ENCODE measurements at regions not wholly inside any gene's neighbourhood (a gene's known extent, or its start where the extent isn't known, plus 50 kb on each side); places are given as distances from the start of the nearest gene placed in this dataset.
"Not testable (repeated sequence)": the region's sequence is repeated elsewhere in the genome, so short reads cannot be mapped to it uniquely, and the experiment has no call there.

DNA sequence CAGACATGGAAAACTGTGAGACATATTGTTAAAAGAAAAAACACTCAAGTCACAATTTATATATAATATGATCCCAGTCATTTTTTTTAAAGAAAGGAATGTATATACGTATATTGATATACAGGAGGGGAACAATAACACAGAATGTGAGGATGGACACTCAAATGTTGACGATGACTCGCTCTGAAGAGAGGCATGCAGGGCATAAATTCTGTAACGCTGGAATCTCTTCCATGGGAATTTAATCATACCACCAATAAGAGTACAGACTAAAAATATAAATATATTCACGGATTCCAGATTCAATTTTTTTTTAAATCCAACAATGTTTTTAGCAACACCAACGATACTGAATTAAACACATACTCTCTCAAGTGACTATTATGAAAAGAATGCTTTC is 106.9 kb upstream of the CCDC28A start:
- no peak for DNase-seq

DNA sequence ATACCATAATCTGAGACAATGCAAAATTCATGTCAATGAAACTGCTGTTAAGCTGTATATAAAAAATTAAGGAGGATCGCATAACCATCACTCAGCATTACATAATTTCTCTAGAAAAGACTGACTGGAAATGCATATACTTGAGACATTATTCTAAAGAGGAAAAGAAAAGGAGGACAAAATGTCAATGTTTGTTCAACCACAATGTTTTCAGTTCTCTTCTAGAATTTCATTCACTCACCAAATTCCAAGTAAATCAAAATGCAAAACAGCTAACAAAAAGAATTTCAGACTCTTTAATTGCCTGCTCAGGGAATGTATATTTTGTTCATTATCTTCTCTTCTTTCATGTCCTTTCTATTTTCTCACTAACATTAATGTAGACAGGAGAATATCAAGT is 106.2 kb upstream of the CCDC28A start:
- no peak for DNase-seq

DNA sequence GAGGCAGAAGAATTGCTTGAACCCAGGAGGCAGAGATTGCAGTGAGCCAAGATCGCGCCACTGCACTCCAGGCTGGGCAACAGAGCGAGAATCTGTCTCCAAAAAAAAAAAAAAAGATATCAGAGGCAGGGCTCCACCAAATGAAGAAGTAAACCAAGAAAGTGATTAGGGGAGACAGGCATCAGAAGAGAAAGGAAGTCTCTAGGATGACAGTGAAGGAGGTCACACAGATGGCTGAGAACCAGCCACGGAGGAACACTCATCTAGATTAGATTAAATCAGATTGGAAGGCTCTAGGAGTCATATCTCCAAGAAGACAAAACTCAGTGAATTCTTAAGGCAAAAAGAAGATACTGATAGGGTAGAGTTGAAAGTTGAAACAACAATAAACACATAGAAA is 102.2 kb upstream of the CCDC28A start:
- no peak for DNase-seq

DNA sequence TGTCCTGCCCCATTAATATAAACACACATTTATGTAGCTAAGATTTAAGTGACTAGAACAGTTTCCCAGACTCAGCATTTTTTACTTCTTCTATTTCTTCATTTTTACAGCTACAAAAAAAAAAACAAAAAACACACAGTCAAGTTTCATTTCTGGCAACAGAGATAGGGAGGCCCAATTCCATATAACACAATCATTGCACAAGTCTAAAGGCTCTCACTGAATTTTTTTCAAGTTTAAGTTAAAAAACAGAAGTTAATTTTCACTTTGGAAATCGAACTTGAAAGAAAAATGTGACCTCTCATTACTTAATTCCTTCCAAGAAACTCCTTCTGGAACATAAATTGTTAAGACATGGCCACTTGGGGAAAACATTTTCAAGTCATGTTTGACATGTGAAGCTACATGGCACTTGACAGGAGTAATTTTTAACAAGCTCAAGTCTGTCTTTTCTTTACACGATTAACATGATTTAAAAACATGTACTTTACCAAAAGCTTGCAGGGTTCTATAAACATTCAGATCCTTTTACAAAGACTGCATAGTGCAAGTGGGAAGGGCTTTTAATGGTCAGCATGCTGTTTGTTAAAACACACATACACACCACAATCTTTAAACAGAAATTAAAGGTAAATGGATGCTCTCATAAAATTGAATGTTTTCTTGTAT is 100.1 kb upstream of the CCDC28A start:
- DNase-seq, result no peak

DNA sequence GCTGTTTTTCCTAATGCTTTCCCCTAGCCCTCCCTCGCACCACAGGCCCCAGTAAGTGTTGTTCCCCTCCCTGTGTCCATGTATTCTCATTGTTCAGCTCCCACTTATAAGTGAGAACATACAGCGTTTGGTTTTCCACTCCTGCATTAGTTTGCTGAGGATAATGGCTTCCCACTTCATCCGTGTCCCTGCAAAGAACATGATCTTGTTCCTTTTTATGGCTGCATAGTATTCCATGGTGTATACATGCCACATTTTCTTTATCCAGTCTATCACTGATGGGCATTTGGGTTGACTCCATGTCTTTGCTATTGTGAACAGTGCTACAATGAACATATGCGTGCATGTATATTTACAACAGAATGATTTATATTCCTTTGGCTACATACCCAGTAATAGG is 99.1 kb upstream of the CCDC28A start:
- DNase-seq, result not testable (repeated sequence)

DNA sequence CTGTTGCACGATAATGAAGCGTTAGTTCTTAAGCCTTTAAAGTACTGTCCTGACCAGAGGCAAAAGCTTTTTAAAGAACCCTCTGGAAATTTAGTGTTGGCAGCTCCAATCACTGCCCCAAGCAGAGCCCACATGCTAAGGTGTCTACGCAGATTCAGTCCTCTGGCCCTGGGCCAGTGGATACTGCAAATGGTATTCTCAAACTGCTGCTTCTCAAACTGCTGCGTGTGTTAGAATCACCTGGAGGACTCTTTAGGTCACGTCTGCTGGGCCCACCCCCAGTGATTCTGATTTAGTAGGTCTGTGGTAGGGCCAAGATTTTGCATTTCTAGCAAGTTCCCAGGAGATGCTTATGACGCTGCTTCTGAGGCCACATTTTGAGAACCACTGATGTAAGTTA is 96.0 kb upstream of the CCDC28A start:
- no peak for DNase-seq

DNA sequence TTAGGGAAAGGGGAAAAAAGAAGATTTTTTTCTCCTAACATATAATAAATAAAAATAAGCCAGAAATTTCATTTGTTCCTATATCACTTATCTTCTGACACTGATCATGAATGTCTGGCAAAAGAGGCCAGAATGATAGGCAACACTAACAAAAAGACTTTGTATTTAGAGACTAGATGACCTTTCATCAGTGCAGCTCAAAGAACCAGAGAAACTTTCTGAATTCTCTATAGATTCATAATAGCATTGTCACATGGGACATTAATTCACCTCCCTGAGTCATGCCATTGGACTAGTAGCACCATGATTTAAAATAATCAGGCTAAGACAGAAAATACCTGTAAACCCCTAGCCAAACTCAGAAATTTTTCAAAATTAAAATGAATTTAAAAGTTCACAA is 95.4 kb upstream of the CCDC28A start:
- no peak for DNase-seq

DNA sequence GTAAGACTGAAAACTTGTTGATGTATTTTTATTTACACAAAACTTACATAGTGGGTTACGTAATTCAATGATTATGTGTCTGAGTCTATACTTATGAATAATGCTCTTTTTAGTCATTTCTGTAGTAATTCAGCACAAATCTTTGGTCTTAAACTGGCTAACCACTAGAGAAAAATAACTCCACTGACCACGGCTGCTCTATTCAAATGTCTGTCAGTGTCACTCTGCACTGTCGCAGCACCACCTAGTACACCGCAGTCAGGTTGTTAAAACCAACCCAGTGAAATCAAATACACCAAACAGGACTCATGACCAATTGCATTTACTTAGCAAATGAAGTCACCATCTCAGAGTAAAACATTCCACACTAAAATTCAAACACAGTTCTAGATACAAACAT is 93.5 kb upstream of the CCDC28A start:
- no peak for DNase-seq

DNA sequence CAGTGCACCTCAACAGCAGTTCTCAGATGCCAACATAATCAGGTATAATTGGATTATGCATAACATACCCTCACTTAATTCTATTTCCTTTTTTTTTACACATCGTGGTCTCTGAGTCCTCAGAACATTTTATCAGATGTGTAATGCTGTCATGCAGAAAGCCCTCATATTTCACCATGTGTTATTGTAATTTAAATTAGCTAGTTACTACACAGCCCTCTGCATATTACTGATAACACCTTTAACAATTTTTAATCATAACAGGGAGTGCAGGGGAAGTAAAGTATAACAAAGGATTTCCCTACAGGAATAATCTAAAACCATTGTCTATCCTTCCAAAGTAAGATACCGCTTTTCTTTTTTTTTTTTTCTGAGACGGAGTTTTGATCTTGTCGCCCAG is 91.9 kb upstream of the CCDC28A start:
- no peak for DNase-seq

DNA sequence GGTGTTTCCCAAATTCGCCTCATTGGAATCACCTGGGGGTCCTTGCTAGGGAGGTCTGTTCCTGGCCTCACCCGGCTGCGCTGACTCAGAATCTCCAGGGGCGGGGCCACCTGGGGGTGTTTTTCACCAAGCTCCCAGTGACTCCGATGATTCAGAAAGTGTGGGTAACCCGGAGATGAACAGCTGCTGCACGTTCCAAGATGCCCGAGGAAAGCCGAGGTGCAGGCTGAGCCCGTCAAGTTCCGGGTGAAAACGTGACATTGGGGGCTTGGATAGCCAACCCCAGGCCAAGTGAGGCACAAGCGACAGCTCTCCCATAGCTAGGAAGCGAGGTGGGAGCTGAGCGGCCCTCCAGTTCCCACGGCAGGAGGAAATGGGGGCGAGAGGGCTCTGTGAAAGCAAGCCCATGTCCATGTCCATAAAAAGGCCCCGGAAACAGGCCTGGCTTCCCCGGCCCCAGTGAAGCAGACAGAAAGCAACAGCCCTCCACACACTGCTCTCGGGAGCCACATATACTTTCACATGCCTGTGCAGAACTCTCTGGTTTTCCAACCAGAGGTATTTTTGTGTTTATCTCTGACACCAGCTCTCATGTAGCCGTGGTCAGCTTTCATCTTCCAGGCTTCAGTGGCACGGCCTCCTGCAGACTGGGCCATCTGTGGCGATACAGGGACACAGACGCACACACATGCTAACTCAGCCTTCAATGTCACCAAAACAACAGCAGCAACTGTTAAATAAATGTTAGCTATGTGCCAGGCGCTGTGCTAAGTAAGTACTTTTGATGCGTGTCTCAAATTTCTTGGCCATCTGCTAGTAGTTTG is 90.7 kb upstream of the CCDC28A start:
- DNase-seq, result no peak

DNA sequence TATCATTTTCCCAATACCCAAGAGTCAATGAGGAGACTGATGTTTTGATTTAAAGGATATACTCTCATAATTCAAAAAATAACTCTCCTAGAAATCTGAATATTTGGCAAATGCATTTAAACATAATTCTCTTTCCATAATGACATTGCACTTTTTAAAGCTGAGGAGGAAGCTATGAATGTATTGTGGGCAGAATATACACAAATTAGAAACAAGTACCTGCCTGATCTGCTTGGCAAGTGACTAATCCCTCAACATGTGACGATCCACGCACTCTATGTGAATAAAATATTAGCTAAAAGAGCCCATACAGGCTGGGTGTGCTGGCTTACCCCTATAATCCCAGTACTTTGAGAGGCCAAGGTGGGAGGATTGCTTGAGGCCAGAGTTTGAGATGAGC is 88.3 kb upstream of the CCDC28A start:
- no peak for DNase-seq

DNA sequence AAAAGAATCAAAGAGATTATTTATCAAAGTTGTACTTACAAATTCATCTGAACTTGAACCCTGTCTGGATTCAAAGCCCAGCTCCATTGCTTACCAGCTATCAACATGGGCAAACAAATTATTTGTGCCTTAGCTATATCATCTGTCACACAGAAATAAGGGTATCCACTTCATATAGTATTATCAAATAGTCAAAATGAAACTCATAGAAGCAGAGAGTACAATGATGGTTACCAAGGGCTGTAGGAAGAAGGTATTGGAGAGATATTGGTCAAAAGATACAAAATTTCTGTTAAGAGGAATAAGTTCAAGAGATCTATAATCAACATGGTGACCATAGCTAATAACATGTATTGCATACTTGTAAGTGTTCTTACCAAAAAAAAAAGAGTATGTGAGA is 87.8 kb upstream of the CCDC28A start:
- no peak for DNase-seq

DNA sequence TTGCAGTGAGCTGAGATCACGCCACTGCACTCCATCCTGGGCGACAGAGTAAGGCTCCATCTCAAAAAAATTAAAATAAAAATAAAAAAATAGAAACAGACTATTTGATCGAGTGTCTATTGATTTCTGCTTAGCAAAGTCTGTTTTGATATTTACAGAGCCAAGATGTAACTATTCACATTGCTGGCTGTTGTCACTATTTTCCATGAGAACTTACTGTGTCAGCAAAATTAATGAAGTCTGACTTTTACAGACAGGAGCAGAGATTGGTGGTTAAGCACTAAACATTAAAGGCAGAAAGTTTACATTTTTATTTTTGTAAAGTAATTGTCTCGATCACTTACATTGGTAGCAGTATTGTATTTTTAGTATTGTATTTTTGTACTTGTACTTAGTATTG is 85.0 kb upstream of the CCDC28A start:
- DNase-seq, result no peak

DNA sequence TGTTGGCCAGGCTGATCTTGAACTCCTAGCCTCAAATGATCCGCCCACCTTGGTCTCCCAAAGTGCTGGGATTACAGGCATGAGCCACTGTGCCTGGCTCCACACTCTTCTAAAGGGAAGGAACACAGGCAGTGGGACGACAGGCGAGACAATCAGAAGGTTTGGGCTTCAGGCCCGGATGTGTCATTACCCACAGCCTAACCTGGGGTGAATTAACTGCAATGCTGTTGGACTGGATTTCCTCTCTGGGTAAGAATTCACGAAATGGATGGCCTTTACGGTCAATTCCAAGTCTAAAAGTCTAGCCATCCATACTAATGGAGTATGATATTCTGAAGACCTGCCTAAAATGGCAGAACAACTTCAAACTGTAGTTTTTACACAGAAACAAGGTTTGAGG is 83.7 kb upstream of the CCDC28A start:
- no peak for DNase-seq

DNA sequence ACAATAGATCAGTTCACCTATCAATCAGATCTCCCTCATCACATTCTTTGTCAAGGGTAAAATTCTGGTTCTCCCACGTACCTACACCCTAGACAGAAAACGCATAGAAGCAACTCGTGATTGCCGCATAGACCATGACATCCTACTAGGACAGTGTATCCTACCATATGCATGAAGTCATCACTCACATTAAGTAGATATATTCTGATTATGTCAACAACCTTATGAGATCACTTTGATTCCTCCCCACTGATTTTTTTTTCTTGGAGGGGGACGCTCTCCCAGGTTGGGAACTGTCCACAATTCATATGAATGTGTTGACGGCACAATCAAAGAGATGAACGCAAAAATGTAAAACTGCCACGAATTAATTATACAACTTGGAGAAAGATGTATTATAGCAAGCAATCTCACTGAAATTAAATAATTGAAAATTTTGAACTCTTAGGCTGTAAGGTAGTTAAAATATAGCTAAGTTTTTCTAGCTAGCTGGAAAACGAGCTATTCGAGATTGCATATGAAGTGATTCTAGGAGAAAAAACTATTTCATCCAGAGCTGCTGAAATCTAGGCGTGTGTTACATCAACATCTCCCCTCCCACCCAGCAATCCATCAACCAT is 82.5 kb upstream of the CCDC28A start:
- DNase-seq, result no peak

DNA sequence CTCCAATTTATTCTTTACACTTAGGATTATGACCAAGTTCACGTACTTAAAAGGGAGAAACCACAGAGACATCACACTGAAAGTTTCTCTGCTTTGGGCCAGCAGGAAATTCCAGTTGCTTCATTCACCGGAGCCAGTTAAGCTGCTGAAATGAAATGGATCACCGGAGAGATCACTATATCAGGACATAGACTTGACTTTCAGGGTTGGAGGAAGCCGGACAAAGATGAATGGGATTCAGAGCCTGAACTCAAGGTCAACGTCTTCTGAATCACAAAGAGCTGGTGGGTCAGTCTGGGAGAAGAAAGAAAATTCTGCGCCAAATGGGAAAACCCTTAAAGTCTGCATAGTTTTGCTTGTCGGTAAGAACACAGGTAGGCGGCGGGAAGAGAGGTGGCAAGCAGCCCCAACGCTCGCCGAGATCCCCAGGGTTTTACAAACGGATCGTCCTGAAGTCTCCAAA is 81.9 kb upstream of the CCDC28A start:
- DNase-seq, result peak; percentile 54

DNA sequence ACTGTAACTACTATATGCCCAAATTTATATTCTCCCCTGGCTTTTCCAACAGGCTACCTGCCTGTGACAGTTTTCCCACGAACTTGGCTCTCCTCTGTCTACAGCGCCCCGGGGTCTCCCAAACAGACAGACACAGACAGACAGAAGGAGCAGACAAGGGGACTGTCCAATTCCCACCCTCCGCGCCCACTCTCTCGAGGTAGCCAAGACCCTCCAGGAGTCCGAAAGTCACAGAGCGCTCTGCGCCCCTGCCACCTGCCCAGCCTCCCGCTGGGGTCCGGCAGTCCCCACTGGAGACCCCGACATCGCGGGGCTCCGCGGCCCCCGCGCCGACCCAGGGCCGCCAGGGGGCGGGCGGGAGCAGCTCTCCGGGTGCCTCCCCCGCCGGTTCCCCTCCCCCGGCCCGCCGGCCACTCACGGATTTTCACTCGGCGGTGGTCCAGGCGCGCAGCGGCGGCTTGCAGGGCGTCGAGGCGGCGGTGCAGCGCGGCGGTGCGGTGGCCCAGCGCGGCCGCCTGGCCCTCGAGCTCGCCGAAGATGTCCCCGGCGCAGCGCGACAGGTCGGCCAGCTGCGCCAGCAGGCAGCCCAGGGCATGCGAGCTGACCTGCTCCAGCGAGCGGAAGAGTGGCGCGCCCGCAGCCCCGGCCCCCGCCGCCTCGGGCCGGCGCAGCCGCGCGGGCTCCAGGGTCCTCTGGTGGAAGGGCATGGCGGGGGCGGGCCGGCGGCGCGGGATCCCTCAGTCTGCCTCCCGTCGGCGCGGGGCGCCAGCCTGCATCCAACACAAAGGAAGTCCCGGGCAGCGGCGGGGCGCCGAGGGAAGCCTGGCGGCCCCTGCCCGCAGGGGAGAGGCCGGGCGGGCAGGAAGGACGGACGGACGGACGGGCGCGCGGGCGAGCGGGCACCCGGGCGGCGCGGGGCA is 81.3 kb upstream of the CCDC28A start:
- DNase-seq, result peak; percentile 55

DNA sequence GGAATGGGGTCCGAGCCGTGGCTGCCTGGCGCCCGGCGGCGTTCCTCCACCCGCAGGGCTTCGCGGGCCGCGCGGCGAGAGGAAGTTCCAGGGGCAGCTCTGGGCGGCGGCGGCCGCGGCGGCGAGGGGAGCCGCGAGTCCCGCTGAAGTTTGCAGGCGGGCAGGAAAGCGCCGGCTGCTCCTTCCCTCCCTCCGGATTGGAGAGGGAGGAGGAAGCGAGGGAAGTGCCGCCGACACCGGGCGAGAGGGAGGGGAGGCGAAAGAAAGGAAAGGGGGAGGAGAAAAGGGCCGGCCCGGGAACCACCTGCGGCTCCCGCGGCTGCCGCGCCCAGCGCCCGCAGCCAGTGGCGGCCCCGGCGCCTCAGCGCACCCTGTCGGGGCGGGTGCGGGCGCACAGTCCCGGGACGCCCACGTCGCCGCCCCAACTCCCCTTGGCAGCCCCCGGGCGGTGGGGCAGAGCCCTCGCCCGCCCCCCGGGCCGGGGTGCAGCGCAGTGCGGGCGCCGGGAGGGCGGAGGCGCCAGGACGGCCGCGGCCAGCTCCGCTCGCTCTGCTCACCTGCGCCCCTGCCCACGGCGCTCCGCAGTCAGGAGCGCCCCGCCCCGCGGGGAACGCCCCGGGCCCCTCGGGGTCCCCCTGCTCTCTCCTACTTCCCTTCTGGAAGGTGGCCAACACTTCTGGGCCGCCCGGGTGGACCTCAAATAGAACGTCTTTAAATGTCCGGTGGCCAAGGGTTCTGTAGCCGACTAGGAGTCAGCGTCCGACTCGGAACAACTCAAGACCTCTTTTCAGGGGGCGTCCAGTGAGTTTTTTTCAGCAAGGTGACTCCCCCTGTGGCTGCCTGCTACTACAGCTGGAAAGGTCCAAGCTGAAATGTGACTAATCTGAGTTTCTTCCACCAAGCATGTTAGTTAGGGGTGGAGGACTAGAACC is 80.3 kb upstream of the CCDC28A start:
- DNase-seq, result peak; percentile 70

DNA sequence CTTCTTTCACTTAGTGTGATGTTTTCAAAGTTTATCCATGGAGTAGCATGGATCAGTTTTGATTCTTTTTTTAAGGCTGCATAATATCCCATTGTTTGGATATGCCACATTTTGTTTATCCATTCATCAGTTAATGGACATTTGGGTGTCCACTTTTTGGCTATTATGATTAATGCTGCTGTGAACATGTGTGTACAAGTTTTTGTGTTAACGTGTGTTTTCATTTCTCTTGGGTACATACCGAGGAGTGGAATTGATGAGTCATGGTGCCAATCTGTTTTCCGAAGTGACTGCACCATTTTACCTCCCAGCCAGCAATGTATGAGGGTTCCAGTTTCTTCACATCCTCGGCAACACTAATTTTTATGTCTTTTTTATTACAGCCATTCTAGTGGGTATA is 78.4 kb upstream of the CCDC28A start:
- DNase-seq, result no peak

DNA sequence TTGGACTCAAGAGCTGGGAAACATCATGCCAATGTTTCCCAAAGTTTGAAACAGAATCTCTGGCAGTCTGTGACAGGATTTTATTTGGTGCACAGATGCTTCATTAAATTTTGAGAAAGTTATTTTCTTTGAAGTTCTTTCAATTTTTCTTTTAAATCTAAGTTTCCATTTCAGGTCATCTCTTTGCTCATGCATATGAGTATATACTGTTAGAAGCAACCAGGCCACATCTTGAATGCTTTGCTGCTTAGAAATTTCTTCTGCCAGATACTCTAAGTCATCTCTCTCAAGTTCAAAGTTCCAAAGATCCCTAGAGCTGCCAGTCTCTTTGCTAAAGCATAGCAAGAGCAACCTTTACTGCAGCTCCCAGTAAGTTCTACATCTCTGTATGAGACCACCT is 59.1 kb upstream of the CCDC28A start:
- DNase-seq, result no peak

DNA sequence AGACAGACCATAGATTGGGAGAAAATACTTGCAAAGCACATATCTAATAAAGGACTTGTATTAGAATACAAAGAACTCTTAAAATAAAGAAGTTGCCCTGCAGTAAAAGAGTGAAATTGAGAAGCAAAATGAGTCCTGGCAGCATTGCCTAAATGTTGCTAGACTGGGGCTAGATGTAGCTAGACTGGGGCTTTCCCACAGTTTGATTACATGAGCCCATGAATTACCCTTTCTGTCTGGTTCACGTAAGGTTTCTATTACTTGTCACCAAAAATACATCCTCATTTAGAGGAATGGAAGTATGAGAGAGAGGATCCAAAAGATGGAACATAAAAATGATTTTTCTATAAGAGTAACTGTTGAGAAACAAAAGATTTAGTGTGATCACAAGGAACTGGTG is 57.6 kb upstream of the CCDC28A start:
- DNase-seq, result no peak

Measured in NCI-H1105 treated with DMSO at 0.1 percent for 48 hours (cell line).